OCI-LY7 (cell line): ENCODE measurements at regions not wholly inside any gene's neighbourhood (a gene's known extent, or its start where the extent isn't known, plus 50 kb on each side); places are given as distances from the start of the nearest gene placed in this dataset.

ENCODE experiments used
- BruUV-seq: library from RNA; stranded (reverse); fragments of 400-500 nt; replicated peaks from 2 replicates; lab custom pipeline; 2021; lab: Mats Ljungman, UMichigan
- CTCF ChIA-PET: fragments of 300-600 bp; sonication (Branson Sonifier 250); formaldehyde crosslinking; loops from one replicate; lab custom pipeline; 2022; ENCODE audit warnings: antibody characterized with exemption; ENCODE audit not compliant: unreplicated experiment; lab: Charles Lee
- POLR2A ChIA-PET: fragments of 300-600 bp; sonication (Branson Sonifier 250); formaldehyde crosslinking; loops from one replicate; lab custom pipeline; 2022; ENCODE audit warnings: antibody characterized with exemption; lab: Charles Lee
- DNase-seq: peaks from one replicate; pipeline ENCODE4 v3.0.0-alpha.2; 2015; ENCODE audit warnings: low spot score
- H2AFZ ChIP-seq: fragments of 200-600 bp; sonication (generic), shearing (Covaris generic); 2 replicates; pipeline ENCODE4 v1.6.1; 2014; ENCODE audit warnings: mild to moderate bottlenecking, antibody characterized with exemption, low read length, moderate library complexity
- H3K27ac ChIP-seq: fragments of 200-600 bp; sonication (generic); 2 replicates; pipeline ENCODE4 v1.5.1; 2014; ENCODE audit warnings: mixed run types, low read depth, mild to moderate bottlenecking, moderate library complexity, low read length, inconsistent platforms; ENCODE audit not compliant: poor library complexity, severe bottlenecking
- H3K36me3 ChIP-seq: fragments of 200-600 bp; sonication (generic); 2 replicates; pipeline ENCODE4 v1.6.1; 2014; ENCODE audit warnings: mild to moderate bottlenecking, antibody characterized with exemption, low read length, moderate library complexity, mixed read lengths; ENCODE audit not compliant: insufficient read depth
- H3K4me1 ChIP-seq: fragments of 200-600 bp; sonication (generic); 2 replicates; pipeline ENCODE4 v1.5.1; 2014; ENCODE audit warnings: mild to moderate bottlenecking, low read length; ENCODE audit not compliant: insufficient read depth, poor library complexity, severe bottlenecking
- H3K4me2 ChIP-seq: fragments of 200-600 bp; sonication (generic); 2 replicates; pipeline ENCODE4 v1.6.1; 2014; ENCODE audit warnings: mild to moderate bottlenecking, low read length
- H3K4me3 ChIP-seq: fragments of 200-600 bp; sonication (generic); 2 replicates; pipeline ENCODE4 v1.5.1; 2014; ENCODE audit warnings: mild to moderate bottlenecking, low read depth, low read length; ENCODE audit not compliant: poor library complexity, severe bottlenecking
- H3K79me2 ChIP-seq: fragments of 200-600 bp; sonication (generic); 2 replicates; pipeline ENCODE4 v1.6.1; 2016; ENCODE audit warnings: low read depth, mild to moderate bottlenecking, low read length, moderate library complexity, mixed read lengths; ENCODE audit not compliant: insufficient read depth
- H3K9me2 ChIP-seq: fragments of 200-600 bp; sonication (generic); 2 replicates; pipeline ENCODE4 v1.6.1; 2016; ENCODE audit warnings: mild to moderate bottlenecking, low read length, mixed read lengths; ENCODE audit not compliant: insufficient read depth
- H3K9me3 ChIP-seq: fragments of 200-600 bp; sonication (generic); 2 replicates; pipeline ENCODE4 v1.6.1; 2014; ENCODE audit warnings: mild to moderate bottlenecking, mixed run types, low read length, mixed read lengths
- H4K20me1 ChIP-seq: fragments of 200-600 bp; sonication (generic); 2 replicates; pipeline ENCODE4 v1.6.1; 2014; ENCODE audit warnings: mild to moderate bottlenecking, antibody characterized with exemption, low read length, moderate library complexity, mixed read lengths; ENCODE audit not compliant: insufficient read depth
- CTCF ChIP-seq: fragments of 200-600 bp; sonication (generic); conservative IDR thresholded peaks from 2 replicates; pipeline ENCODE4 v1.5.1; 2014; ENCODE audit warnings: mild to moderate bottlenecking, antibody characterized with exemption, low read length, moderate library complexity, mixed read lengths
- EZH2phosphoT487 ChIP-seq: fragments of 200-600 bp; sonication (generic); IDR thresholded peaks from 2 replicates; pipeline ENCODE4 v1.6.1; 2018; ENCODE audit warnings: low read depth, borderline replicate concordance, mild to moderate bottlenecking, mixed run types, antibody characterized with exemption, low read length, moderate library complexity, mixed read lengths
- intact Hi-C: fragments of 100-400 bp; cut with micrococcal nuclease; formaldehyde crosslinking; loops from one replicate; pipeline ENCODE4 v1.10.0; 2022; ENCODE audit not compliant: unreplicated experiment

- Histone ChIP-seq H2AFZ (no peak overlapping the region), H3K4me3 (no peak overlapping the region), H3K9me2 (no peaks in the 10 kb centered on the region), H3K27ac (no peak overlapping the region), H3K4me2 (no peak overlapping the region), H3K4me1 (no peaks in the 10 kb centered on the region), H4K20me1 (no peaks in the 10 kb centered on the region), H3K9me3 (no peaks in the 10 kb centered on the region), H3K79me2 (no peaks in the 10 kb centered on the region), H3K36me3 (no peaks in the 10 kb centered on the region)
- ChIA-PET CTCF (no interaction called here), POLR2A (no interaction called here)
- no peak for TF ChIP-seq EZH2phosphoT487
- no peak for TF ChIP-seq CTCF
- BruUV-seq: no TSS peak
- DNase-seq: no peak
- intact Hi-C loops: no loop called here
These were observed 548.0 kb downstream of the IRS1 start for GRCh38 chr2:226251661-226252060.

- TF ChIP-seq EZH2phosphoT487: no peak
- no TSS peak for BruUV-seq
- Histone ChIP-seq H3K79me2 (no peaks in the 10 kb centered on the region), H3K9me3 (no peaks in the 10 kb centered on the region), H3K4me3 (no peak overlapping the region), H4K20me1 (no peaks in the 10 kb centered on the region), H2AFZ (no peak overlapping the region), H3K9me2 (no peaks in the 10 kb centered on the region), H3K4me1 (no peaks in the 10 kb centered on the region), H3K4me2 (no peak overlapping the region), H3K27ac (no peak overlapping the region), H3K36me3 (no peaks in the 10 kb centered on the region)
- ChIA-PET CTCF (no interaction called here), POLR2A (interaction anchor here (0.6 to 0.7 kb wide), 2 partner anchors 524 to 971 kb away, joined by 3 read pairs; no protein-coding TSS in a partner anchor)
- intact Hi-C loops: no loop called here
- DNase-seq: no peak
These were observed 552.0 kb downstream of the IRS1 start for GRCh38 chr2:226247289-226248275.

GRCh38 chr2:226234187-226234586, 565.4 kb downstream of the IRS1 start:
- ChIA-PET CTCF (no interaction called here), POLR2A (no interaction called here)
- no peaks in the 10 kb centered on the region for H3K9me3 ChIP-seq
- no peak overlapping the region for H3K4me2 ChIP-seq
- BruUV-seq: no TSS peak
- intact Hi-C loops: no loop called here
- H2AFZ ChIP-seq: no peak overlapping the region
- no peak for TF ChIP-seq CTCF
- TF ChIP-seq EZH2phosphoT487: no peak
- H3K4me1 ChIP-seq: no peaks in the 10 kb centered on the region
- no peaks in the 10 kb centered on the region for H3K9me2 ChIP-seq
- no peaks in the 10 kb centered on the region for H4K20me1 ChIP-seq
- H3K27ac ChIP-seq: no peak overlapping the region
- H3K79me2 ChIP-seq: no peaks in the 10 kb centered on the region
- H3K4me3 ChIP-seq: no peak overlapping the region
- no peak for DNase-seq
- H3K36me3 ChIP-seq: no peaks in the 10 kb centered on the region
